ENCODE measurements at regions not wholly inside any gene's neighbourhood (a gene's known extent, or its start where the extent isn't known, plus 50 kb on each side); places are given as distances from the start of the nearest gene placed in this dataset.

- BruUV-seq (replicated peaks), result no TSS peak
- no peak overlapping the region for H3K9ac ChIP-seq (ENCODE audit: control insufficient read depth, insufficient read depth, low read length)
- H3K4me3 ChIP-seq, result no peak overlapping the region
- in situ Hi-C loops (cut with MboI), result no loop called here
- TF ChIP-seq GATAD2B (conservative IDR thresholded peaks at IDR 0.05; ENCODE audit: low read depth), result no peak
- TF ChIP-seq ELK1 (IDR thresholded peaks at IDR 0.05; ENCODE audit: low read depth, low read length), result no peak
- TF ChIP-seq WRNIP1 (IDR thresholded peaks at IDR 0.05; ENCODE audit: borderline replicate concordance, low read depth, low read length), result no peak
- TF ChIP-seq TBL1XR1 (IDR thresholded peaks at IDR 0.05; ENCODE audit: low read depth, low read length), result no peak
- TF ChIP-seq CBFB (IDR thresholded peaks at IDR 0.05; ENCODE audit: low read depth), result no peak
- no peak for TF ChIP-seq NBN (IDR thresholded peaks at IDR 0.05)
- no peak for TF ChIP-seq HDGF (IDR thresholded peaks at IDR 0.05)
- no peak for TF ChIP-seq YBX1 (IDR thresholded peaks at IDR 0.05)
- TF ChIP-seq TARDBP (IDR thresholded peaks at IDR 0.05; ENCODE audit: borderline replicate concordance), result no peak
- TF ChIP-seq RELA (IDR thresholded peaks at IDR 0.05; ENCODE audit: borderline replicate concordance, partially characterized antibody), result no peak
- TF ChIP-seq SUZ12 (IDR thresholded peaks at IDR 0.05; ENCODE audit: unreplicated experiment), result no peak
- TF ChIP-seq NR2F1 (conservative IDR thresholded peaks at IDR 0.05), result no peak
- no peak for TF ChIP-seq TCF7 (IDR thresholded peaks at IDR 0.05; ENCODE audit: borderline replicate concordance)
- no peak for TF ChIP-seq YY1 (IDR thresholded peaks at IDR 0.05; ENCODE audit: low read depth, low read length)
- H3K79me2 ChIP-seq (ENCODE audit: control insufficient read depth, insufficient read depth, low read length), result no peaks in the 10 kb centered on the region
- POLR2A ChIA-PET, result no interaction called here
- ATAC-seq, result no peak
- no peaks in the 10 kb centered on the region for H3K4me1 ChIP-seq (ENCODE audit: control insufficient read depth, insufficient read depth, low read length)
- peaks cover 1% of the 10 kb centered on the region; the same call in 2 of the 3 replicates for H3K9me3 ChIP-seq (replicated peaks; ENCODE audit: control insufficient read depth, insufficient read depth, low read length)
- H3K27me3 ChIP-seq (replicated peaks in 1 of 2; ENCODE audit: control insufficient read depth in 2 of 2, insufficient read depth in 2 of 2, low read length in 1 of 2), result no peaks in the 10 kb centered on the region
- H3K4me2 ChIP-seq (ENCODE audit: control insufficient read depth, insufficient read depth), result no peak overlapping the region
- WGBS (ENCODE audit: insufficient coverage, insufficient replicate concordance, low lambda C conversion rate, missing lambda C conversion rate), result 0% methylated on average over 1 of the region's 1 CpG
- no peak for FAIRE-seq
- RAD21 ChIA-PET (ENCODE audit: unreplicated experiment), result no interaction called here
- intact Hi-C loops (cut with micrococcal nuclease; ENCODE audit: unreplicated experiment), result no loop called here
- SMC1A ChIA-PET (ENCODE audit: uncharacterized antibody, unreplicated experiment), result no interaction called here
- no peaks in the 10 kb centered on the region for H3K36me3 ChIP-seq (ENCODE audit: control insufficient read depth in 2 of 2, insufficient read depth in 2 of 2, low read length in 1 of 2)
- no peak overlapping the region for H3K27ac ChIP-seq (ENCODE audit: control insufficient read depth, insufficient read depth)
- CTCF ChIA-PET, result no interaction called here
- DNase-seq (ENCODE audit: low read depth, low spot score), result no peak
- H2AFZ ChIP-seq (ENCODE audit: control insufficient read depth, low read depth, low read length), result no peak overlapping the region
- H4K20me1 ChIP-seq (ENCODE audit: control insufficient read depth, insufficient read depth), result no peaks in the 10 kb centered on the region
These were observed 257.9 kb upstream of the RBMS3 start for GRCh38 chr3:29022976-29023375.

Measured in GM12878 (cell line).